ENCODE measurements at regions not wholly inside any gene's neighbourhood (a gene's known extent, or its start where the extent isn't known, plus 50 kb on each side); places are given as distances from the start of the nearest gene placed in this dataset.

GRCh38 chr10:131024259-131025131 is 287.0 kb downstream of the TCERG1L start:
- Histone ChIP-seq H3K27me3 (ENCODE audit: control insufficient read depth, insufficient read depth, low read length) (no peaks in the 10 kb centered on the region), H3K36me3 (ENCODE audit: control insufficient read depth, insufficient read depth, low read length) (no peaks in the 10 kb centered on the region), H3K4me3 (ENCODE audit: low read depth, low read length) (no peak overlapping the region)
- DNase-seq (ENCODE audit: low read depth) (no peak), FAIRE-seq (no peak)
- TF ChIP-seq, protein P1, sequence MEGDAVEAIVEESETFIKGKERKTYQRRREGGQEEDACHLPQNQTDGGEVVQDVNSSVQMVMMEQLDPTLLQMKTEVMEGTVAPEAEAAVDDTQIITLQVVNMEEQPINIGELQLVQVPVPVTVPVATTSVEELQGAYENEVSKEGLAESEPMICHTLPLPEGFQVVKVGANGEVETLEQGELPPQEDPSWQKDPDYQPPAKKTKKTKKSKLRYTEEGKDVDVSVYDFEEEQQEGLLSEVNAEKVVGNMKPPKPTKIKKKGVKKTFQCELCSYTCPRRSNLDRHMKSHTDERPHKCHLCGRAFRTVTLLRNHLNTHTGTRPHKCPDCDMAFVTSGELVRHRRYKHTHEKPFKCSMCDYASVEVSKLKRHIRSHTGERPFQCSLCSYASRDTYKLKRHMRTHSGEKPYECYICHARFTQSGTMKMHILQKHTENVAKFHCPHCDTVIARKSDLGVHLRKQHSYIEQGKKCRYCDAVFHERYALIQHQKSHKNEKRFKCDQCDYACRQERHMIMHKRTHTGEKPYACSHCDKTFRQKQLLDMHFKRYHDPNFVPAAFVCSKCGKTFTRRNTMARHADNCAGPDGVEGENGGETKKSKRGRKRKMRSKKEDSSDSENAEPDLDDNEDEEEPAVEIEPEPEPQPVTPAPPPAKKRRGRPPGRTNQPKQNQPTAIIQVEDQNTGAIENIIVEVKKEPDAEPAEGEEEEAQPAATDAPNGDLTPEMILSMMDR (IDR thresholded peaks at IDR 0.05; ENCODE audit: insufficient read depth, low read length, severe bottlenecking): no peak

- TF ChIP-seq, protein P1 (IDR thresholded peaks at IDR 0.05; ENCODE audit: insufficient read depth, low read length, severe bottlenecking): no peak
- no peaks in the 10 kb centered on the region for H3K27me3 ChIP-seq (ENCODE audit: control insufficient read depth, insufficient read depth, low read length)
- no peaks in the 10 kb centered on the region for H3K36me3 ChIP-seq (ENCODE audit: control insufficient read depth, insufficient read depth, low read length)
- FAIRE-seq: no peak
- no peak for DNase-seq (ENCODE audit: low read depth)
- H3K4me3 ChIP-seq (ENCODE audit: low read depth, low read length): no peak overlapping the region
Observed at GRCh38 chr10:131025333-131025732, 286.2 kb downstream of the TCERG1L start.

- DNase-seq (ENCODE audit: low read depth): no peak
- FAIRE-seq: no peak
- Histone ChIP-seq H3K4me3 (ENCODE audit: low read depth, low read length) (no peak overlapping the region), H3K36me3 (ENCODE audit: control insufficient read depth, insufficient read depth, low read length) (no peaks in the 10 kb centered on the region), H3K27me3 (ENCODE audit: control insufficient read depth, insufficient read depth, low read length) (no peaks in the 10 kb centered on the region)
- TF ChIP-seq, protein P1 (IDR thresholded peaks at IDR 0.05; ENCODE audit: insufficient read depth, low read length, severe bottlenecking): no peak
Observed at GRCh38 chr10:131027256-131027655, 284.3 kb downstream of the TCERG1L start.

DNA sequence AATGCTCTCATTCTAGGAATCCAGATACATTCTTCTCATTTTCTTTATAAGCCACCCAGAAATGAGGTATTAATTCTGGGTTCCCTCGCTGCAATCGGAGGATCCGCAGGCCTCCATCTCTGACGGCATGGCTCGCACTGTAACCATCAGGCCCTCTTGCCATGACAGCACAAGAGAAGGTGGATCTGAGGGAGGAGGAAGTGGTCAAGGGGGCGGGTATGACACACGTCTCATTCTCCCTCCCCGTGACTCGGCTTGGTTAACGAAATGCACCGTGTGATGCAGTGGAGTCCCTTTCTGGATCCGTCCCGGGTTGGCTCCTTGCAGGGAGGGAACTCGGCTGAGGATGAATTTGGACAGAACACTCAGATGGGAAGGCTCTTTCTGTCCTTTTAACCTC is 280.2 kb downstream of the TCERG1L start:
- H3K27me3 ChIP-seq (ENCODE audit: control insufficient read depth, insufficient read depth, low read length): no peaks in the 10 kb centered on the region
- no peak overlapping the region for H3K4me3 ChIP-seq (ENCODE audit: low read depth, low read length)
- no peaks in the 10 kb centered on the region for H3K36me3 ChIP-seq (ENCODE audit: control insufficient read depth, insufficient read depth, low read length)
- DNase-seq (ENCODE audit: low read depth) (no peak), FAIRE-seq (no peak)
- TF ChIP-seq, protein P1 (IDR thresholded peaks at IDR 0.05; ENCODE audit: insufficient read depth, low read length, severe bottlenecking): no peak

GRCh38 chr10:131032329-131033165 is 279.0 kb downstream of the TCERG1L start:
- H3K36me3 ChIP-seq (ENCODE audit: control insufficient read depth, insufficient read depth, low read length): no peaks in the 10 kb centered on the region
- FAIRE-seq: no peak
- H3K4me3 ChIP-seq (ENCODE audit: low read depth, low read length): no peak overlapping the region
- TF ChIP-seq, protein P1 (IDR thresholded peaks at IDR 0.05; ENCODE audit: insufficient read depth, low read length, severe bottlenecking): no peak
- no peak for DNase-seq (ENCODE audit: low read depth)
- no peaks in the 10 kb centered on the region for H3K27me3 ChIP-seq (ENCODE audit: control insufficient read depth, insufficient read depth, low read length)

Measured in bronchial epithelial cell (primary cell).